Astrocyte (in vitro differentiated cells and primary cell): ENCODE measurements at regions not wholly inside any gene's neighbourhood (a gene's known extent, or its start where the extent isn't known, plus 50 kb on each side); places are given as distances from the start of the nearest gene placed in this dataset.

Experiments used
- DNase-seq: peaks from one replicate; pipeline ENCODE4 v3.0.0-alpha.2; 2010; ENCODE audit warnings: low read depth
- FAIRE-seq: peaks from 2 replicates; lab custom pipeline; 2011; peaks lifted over from hg19 to GRCh38; lab: Jason Lieb, UNC
- H2AFZ ChIP-seq: 2 replicates; pipeline ENCODE4 v1.6.0; 2012; ENCODE audit warnings: low read depth, low read length, inconsistent platforms
- H3K27ac ChIP-seq: 2 replicates; pipeline ENCODE4 v1.5.1; 2011; ENCODE audit warnings: low read depth, low read length, inconsistent platforms
- H3K27me3 ChIP-seq: 2 replicates; pipeline ENCODE4 v1.6.0; 2011; ENCODE audit warnings: low read length, inconsistent platforms; ENCODE audit not compliant: insufficient read depth
- H3K36me3 ChIP-seq: 2 replicates; pipeline ENCODE4 v1.5.1; 2011; ENCODE audit warnings: low read length, inconsistent platforms; ENCODE audit not compliant: insufficient read depth
- H3K4me1 ChIP-seq: 2 replicates; pipeline ENCODE4 v1.5.1; 2011; ENCODE audit warnings: low read length, inconsistent platforms; ENCODE audit not compliant: insufficient read depth
- H3K4me2 ChIP-seq: 2 replicates; pipeline ENCODE4 v1.6.0; 2012; ENCODE audit warnings: low read length, inconsistent platforms
- H3K4me3 ChIP-seq: 2 replicates; pipeline ENCODE4 v1.5.1; 2011; ENCODE audit warnings: low read depth, mild to moderate bottlenecking, low read length, inconsistent platforms; ENCODE audit not compliant: insufficient read depth
- H3K79me2 ChIP-seq: 2 replicates; pipeline ENCODE4 v1.6.0; 2012; ENCODE audit warnings: mild to moderate bottlenecking, low read length, inconsistent platforms; ENCODE audit not compliant: insufficient read depth
- H3K9ac ChIP-seq: 2 replicates; pipeline ENCODE4 v1.6.0; 2012; ENCODE audit warnings: mild to moderate bottlenecking, low read length, inconsistent platforms
- H3K9me3 ChIP-seq: 2 replicates; pipeline ENCODE4 v1.5.1; 2012; ENCODE audit warnings: low read depth, mild to moderate bottlenecking, low read length, inconsistent platforms; ENCODE audit not compliant: insufficient read depth
- H4K20me1 ChIP-seq: 2 replicates; pipeline ENCODE4 v1.6.0; 2012; ENCODE audit warnings: low read length, inconsistent platforms; ENCODE audit not compliant: insufficient read depth
- H3K27ac Mint-ChIP-seq: one replicate; pipeline ENCODE4 v1.8.0; 2021; ENCODE audit warnings: mild to moderate bottlenecking, mixed read lengths; ENCODE audit not compliant: unreplicated experiment
- H3K27me3 Mint-ChIP-seq: one replicate; pipeline ENCODE4 v1.8.0; 2021; ENCODE audit warnings: low read depth, mixed read lengths; ENCODE audit not compliant: unreplicated experiment
- H3K36me3 Mint-ChIP-seq: one replicate; pipeline ENCODE4 v1.8.0; 2021; ENCODE audit warnings: low read depth, mixed read lengths; ENCODE audit not compliant: unreplicated experiment
- H3K4me1 Mint-ChIP-seq: one replicate; pipeline ENCODE4 v1.8.0; 2021; ENCODE audit warnings: low read depth, mixed read lengths; ENCODE audit not compliant: unreplicated experiment
- H3K4me3 Mint-ChIP-seq: one replicate; pipeline ENCODE4 v1.8.0; 2021; ENCODE audit warnings: mild to moderate bottlenecking, moderate library complexity, mixed read lengths; ENCODE audit not compliant: unreplicated experiment
- H3K9me3 Mint-ChIP-seq: one replicate; pipeline ENCODE4 v1.8.0; 2021; ENCODE audit warnings: mild to moderate bottlenecking, mixed read lengths; ENCODE audit not compliant: unreplicated experiment
- EZH2 ChIP-seq: IDR thresholded peaks from 2 replicates; pipeline ENCODE4 v1.6.1; 2012; ENCODE audit warnings: mild to moderate bottlenecking, low read length, inconsistent platforms; ENCODE audit not compliant: insufficient read depth
- TF ChIP-seq, protein P1 (sequence below): IDR thresholded peaks from 2 replicates; pipeline ENCODE4 v1.5.1; 2011; ENCODE audit warnings: low read depth, mild to moderate bottlenecking, inconsistent platforms, low read length, moderate library complexity; ENCODE audit not compliant: insufficient read depth

DNA sequence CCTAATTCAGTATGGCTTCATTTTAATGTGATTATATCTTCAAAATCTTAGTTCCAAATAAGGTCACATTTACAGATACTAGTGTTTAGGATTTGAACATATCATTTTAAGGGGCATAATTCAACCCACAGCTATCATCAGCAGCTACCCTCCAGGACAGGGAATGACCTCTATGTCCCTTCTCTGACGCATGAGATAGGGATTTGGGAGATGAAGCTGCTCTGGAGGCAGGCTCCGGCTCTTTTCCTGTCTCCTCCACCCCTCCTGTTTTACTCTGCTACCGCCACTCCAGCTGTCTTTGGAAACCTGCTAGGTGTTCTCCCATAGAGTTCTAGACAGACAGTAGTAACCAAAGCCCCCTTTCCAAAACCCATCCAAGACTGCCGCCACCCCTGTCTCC is 119.2 kb downstream of the CARTPT start:
- Mint-ChIP-seq H3K36me3 (no peaks in the 10 kb centered on the region), H3K4me1 (peaks cover 8% of the 10 kb centered on the region), H3K9me3 (peaks cover 7% of the 10 kb centered on the region), H3K27ac (no peak overlapping the region), H3K27me3 (no peaks in the 10 kb centered on the region), H3K4me3 (no peak overlapping the region)
- Histone ChIP-seq H3K9ac (no peak overlapping the region), H3K79me2 (no peaks in the 10 kb centered on the region), H3K4me1 (no peaks in the 10 kb centered on the region), H3K27me3 (no peaks in the 10 kb centered on the region), H3K27ac (no peak overlapping the region), H3K36me3 (no peaks in the 10 kb centered on the region), H2AFZ (no peak overlapping the region), H4K20me1 (no peaks in the 10 kb centered on the region), H3K4me2 (no peak overlapping the region), H3K9me3 (no peaks in the 10 kb centered on the region), H3K4me3 (no peak overlapping the region)
- DNase-seq (no peak), FAIRE-seq (no peak)
- TF ChIP-seq, protein P1, sequence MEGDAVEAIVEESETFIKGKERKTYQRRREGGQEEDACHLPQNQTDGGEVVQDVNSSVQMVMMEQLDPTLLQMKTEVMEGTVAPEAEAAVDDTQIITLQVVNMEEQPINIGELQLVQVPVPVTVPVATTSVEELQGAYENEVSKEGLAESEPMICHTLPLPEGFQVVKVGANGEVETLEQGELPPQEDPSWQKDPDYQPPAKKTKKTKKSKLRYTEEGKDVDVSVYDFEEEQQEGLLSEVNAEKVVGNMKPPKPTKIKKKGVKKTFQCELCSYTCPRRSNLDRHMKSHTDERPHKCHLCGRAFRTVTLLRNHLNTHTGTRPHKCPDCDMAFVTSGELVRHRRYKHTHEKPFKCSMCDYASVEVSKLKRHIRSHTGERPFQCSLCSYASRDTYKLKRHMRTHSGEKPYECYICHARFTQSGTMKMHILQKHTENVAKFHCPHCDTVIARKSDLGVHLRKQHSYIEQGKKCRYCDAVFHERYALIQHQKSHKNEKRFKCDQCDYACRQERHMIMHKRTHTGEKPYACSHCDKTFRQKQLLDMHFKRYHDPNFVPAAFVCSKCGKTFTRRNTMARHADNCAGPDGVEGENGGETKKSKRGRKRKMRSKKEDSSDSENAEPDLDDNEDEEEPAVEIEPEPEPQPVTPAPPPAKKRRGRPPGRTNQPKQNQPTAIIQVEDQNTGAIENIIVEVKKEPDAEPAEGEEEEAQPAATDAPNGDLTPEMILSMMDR = no peak
- no peak for TF ChIP-seq EZH2

DNA sequence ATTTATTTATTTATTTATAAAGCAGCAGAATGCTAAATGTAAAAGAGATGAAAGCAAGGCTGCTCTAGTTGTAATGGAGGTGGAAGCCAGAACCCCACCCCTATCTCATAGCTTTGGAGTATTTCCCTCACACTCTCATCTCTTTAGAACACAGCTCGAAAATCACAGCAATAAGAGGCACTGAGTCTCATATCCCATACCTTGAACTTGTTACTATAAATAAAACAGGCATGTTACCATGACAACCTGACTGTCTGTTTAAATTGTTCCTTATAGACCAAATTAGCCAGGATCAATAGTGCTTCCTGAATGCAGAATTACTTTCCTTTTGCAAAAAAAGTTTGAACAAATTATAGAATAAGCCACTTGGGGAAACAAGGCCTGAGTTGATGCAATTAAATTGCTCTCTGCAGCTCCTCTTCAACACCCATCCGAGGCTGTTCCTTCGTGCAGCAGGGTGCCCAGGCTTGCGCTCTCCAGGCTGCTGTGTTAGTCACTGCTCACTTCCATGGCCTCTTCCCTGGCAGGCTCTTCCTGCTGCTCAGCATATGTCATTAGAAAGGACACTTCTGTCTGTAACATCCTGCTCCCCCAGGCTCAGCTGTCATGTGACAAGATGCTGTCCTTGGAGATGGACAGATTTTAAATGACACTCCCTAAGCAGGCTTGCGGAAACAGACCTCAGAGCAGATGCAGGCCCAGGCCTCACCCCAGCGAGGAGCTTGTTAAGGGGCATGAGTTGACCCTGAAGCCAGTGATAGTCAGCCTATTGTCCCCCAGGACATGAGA is 120.2 kb downstream of the CARTPT start:
- Mint-ChIP-seq H3K27ac (no peak overlapping the region), H3K36me3 (no peaks in the 10 kb centered on the region), H3K27me3 (no peaks in the 10 kb centered on the region), H3K9me3 (peaks cover 7% of the 10 kb centered on the region), H3K4me3 (no peak overlapping the region), H3K4me1 (peaks cover 8% of the 10 kb centered on the region)
- no peaks in the 10 kb centered on the region for H3K27me3 ChIP-seq
- H3K36me3 ChIP-seq = no peaks in the 10 kb centered on the region
- no peak overlapping the region for H3K4me2 ChIP-seq
- H3K4me3 ChIP-seq = no peak overlapping the region
- FAIRE-seq = no peak
- H4K20me1 ChIP-seq = no peaks in the 10 kb centered on the region
- H3K27ac ChIP-seq = no peak overlapping the region
- H2AFZ ChIP-seq = no peak overlapping the region
- TF ChIP-seq, protein P1 = no peak
- no peak for TF ChIP-seq EZH2
- H3K4me1 ChIP-seq = no peaks in the 10 kb centered on the region
- no peak overlapping the region for H3K9ac ChIP-seq
- H3K9me3 ChIP-seq = no peaks in the 10 kb centered on the region
- DNase-seq = no peak
- H3K79me2 ChIP-seq = no peaks in the 10 kb centered on the region

DNA sequence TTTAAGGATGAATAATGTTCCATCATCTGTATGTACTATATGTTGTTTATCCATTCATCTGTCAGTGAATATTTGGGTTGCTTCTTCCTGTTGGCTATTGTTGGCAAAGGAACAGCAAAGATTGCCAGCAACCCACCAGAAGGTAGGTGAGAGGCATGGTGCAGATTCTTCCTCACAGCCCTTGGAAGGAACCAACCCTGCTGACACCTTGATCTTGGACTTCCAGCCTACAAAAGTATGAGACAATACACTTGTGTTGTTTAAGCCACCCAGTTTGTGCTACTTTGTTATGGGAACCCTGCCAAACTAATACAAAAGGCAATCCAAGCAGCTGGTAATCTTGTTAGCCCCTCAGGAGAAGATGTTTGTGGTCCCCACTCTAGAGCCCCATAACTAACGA is 122.0 kb downstream of the CARTPT start:
- H3K27ac ChIP-seq = no peak overlapping the region

More for the DNA sequence above, 122.0 kb downstream of the CARTPT start:
- Histone ChIP-seq H3K4me1 (no peaks in the 10 kb centered on the region), H4K20me1 (no peaks in the 10 kb centered on the region), H3K9me3 (no peaks in the 10 kb centered on the region), H2AFZ (no peak overlapping the region), H3K4me3 (no peak overlapping the region), H3K4me2 (no peak overlapping the region), H3K79me2 (no peaks in the 10 kb centered on the region), H3K36me3 (no peaks in the 10 kb centered on the region), H3K9ac (no peak overlapping the region), H3K27me3 (no peaks in the 10 kb centered on the region)
- no peak for DNase-seq
- no peak overlapping the region for H3K4me3 Mint-ChIP-seq
- no peak overlapping the region for H3K27ac Mint-ChIP-seq
- no peaks in the 10 kb centered on the region for H3K36me3 Mint-ChIP-seq
- TF ChIP-seq EZH2 = no peak
- TF ChIP-seq, protein P1 = no peak
- H3K27me3 Mint-ChIP-seq = no peaks in the 10 kb centered on the region
- peaks cover 7% of the 10 kb centered on the region for H3K4me1 Mint-ChIP-seq
- H3K9me3 Mint-ChIP-seq = peaks cover 9% of the 10 kb centered on the region
- FAIRE-seq = no peak
